ENCODE measurements at regions not wholly inside any gene's neighbourhood (a gene's known extent, or its start where the extent isn't known, plus 50 kb on each side); places are given as distances from the start of the nearest gene placed in this dataset.

- no peak for TF ChIP-seq CTCF (IDR thresholded peaks at IDR 0.05; ENCODE audit: low read depth, low read length)
- TF ChIP-seq MAX (IDR thresholded peaks at IDR 0.05; ENCODE audit: low read depth, low read length): no peak
- TF ChIP-seq MYC (IDR thresholded peaks at IDR 0.05; ENCODE audit: low read depth, low read length): no peak
- TF ChIP-seq POLR2A (IDR thresholded peaks at IDR 0.05; ENCODE audit: extremely low read depth, insufficient read length): no peak
- no peak overlapping the region for H3K4me3 ChIP-seq (ENCODE audit: low read depth, low read length)
- DNase-seq (ENCODE audit: low read depth): no peak
Observed at GRCh38 chr4:83852085-83852451, 316.2 kb downstream of the GPAT3 start.

GRCh38 chr4:83851261-83852084 is 315.6 kb downstream of the GPAT3 start:
- TF ChIP-seq CTCF (IDR thresholded peaks at IDR 0.05; ENCODE audit: low read depth, low read length) (no peak), MYC (IDR thresholded peaks at IDR 0.05; ENCODE audit: low read depth, low read length) (no peak), MAX (IDR thresholded peaks at IDR 0.05; ENCODE audit: low read depth, low read length) (no peak), POLR2A (IDR thresholded peaks at IDR 0.05; ENCODE audit: extremely low read depth, insufficient read length) (no peak)
- no peak overlapping the region for H3K4me3 ChIP-seq (ENCODE audit: low read depth, low read length)
- no peak for DNase-seq (ENCODE audit: low read depth)

- no peak overlapping the region for H3K4me3 ChIP-seq (ENCODE audit: low read depth, low read length)
- DNase-seq (ENCODE audit: low read depth): no peak
- TF ChIP-seq MYC (IDR thresholded peaks at IDR 0.05; ENCODE audit: low read depth, low read length) (no peak), MAX (IDR thresholded peaks at IDR 0.05; ENCODE audit: low read depth, low read length) (no peak), POLR2A (IDR thresholded peaks at IDR 0.05; ENCODE audit: extremely low read depth, insufficient read length) (no peak)
Observed at GRCh38 chr4:83850435-83850834, 314.5 kb downstream of the GPAT3 start.

- TF ChIP-seq MAX (IDR thresholded peaks at IDR 0.05; ENCODE audit: low read depth, low read length): no peak
- no peak for TF ChIP-seq MYC (IDR thresholded peaks at IDR 0.05; ENCODE audit: low read depth, low read length)
- TF ChIP-seq POLR2A (IDR thresholded peaks at IDR 0.05; ENCODE audit: extremely low read depth, insufficient read length): no peak
- no peak for TF ChIP-seq CTCF (IDR thresholded peaks at IDR 0.05; ENCODE audit: low read depth, low read length)
- DNase-seq (ENCODE audit: low read depth): no peak
- no peak overlapping the region for H3K4me3 ChIP-seq (ENCODE audit: low read depth, low read length)
Observed at GRCh38 chr4:83846193-83846830, 310.4 kb downstream of the GPAT3 start.

- no peak overlapping the region for H3K4me3 ChIP-seq (ENCODE audit: low read depth, low read length)
- TF ChIP-seq MYC (IDR thresholded peaks at IDR 0.05; ENCODE audit: low read depth, low read length) (no peak), CTCF (IDR thresholded peaks at IDR 0.05; ENCODE audit: low read depth, low read length) (no peak), MAX (IDR thresholded peaks at IDR 0.05; ENCODE audit: low read depth, low read length) (no peak), POLR2A (IDR thresholded peaks at IDR 0.05; ENCODE audit: extremely low read depth, insufficient read length) (no peak)
- DNase-seq (ENCODE audit: low read depth): no peak
Observed at GRCh38 chr4:83839615-83840014, 303.7 kb downstream of the GPAT3 start.
